CD14-positive monocyte (primary cell): ENCODE measurements at regions not wholly inside any gene's neighbourhood (a gene's known extent, or its start where the extent isn't known, plus 50 kb on each side); places are given as distances from the start of the nearest gene placed in this dataset.

Source experiments
- DNase-seq, 3 donors: peaks; one replicate each; pipeline ENCODE4 v3.0.0-alpha.2; 2011 to 2022
- H2AFZ ChIP-seq: 2 replicates; pipeline ENCODE4 v1.6.0; 2012; ENCODE audit warnings: mild to moderate bottlenecking, low read depth, low read length, inconsistent platforms; ENCODE audit not compliant: insufficient read depth, poor library complexity, severe bottlenecking
- H3K27ac ChIP-seq, 2 donors: 1 replicate in 1 of 2; 2 replicates in 1 of 2; pipeline ENCODE4 v1.5.1; 2012 to 2013; ENCODE audit warnings: low read length in 2 of 2, control low read depth in 1 of 2, inconsistent platforms in 1 of 2, low read depth in 1 of 2, mild to moderate bottlenecking in 1 of 2
- H3K27me3 ChIP-seq, 2 donors: one replicate each; pipeline versions ENCODE4 v1.6.0 to v1.6.1; 2011 to 2013; ENCODE audit warnings: low read length in 2 of 2; ENCODE audit not compliant: control insufficient read depth in 2 of 2, insufficient read depth in 2 of 2
- H3K36me3 ChIP-seq, 2 donors: replicated peaks in 1 of 2; 1 replicate in 1 of 2; 2 replicates in 1 of 2; pipeline versions ENCODE4 v1.5.1 to v1.6.1; 2012 to 2013; ENCODE audit warnings: low read length in 2 of 2, control low read depth in 1 of 2, inconsistent platforms in 1 of 2, mild to moderate bottlenecking in 1 of 2; ENCODE audit not compliant: insufficient read depth in 2 of 2, control insufficient read depth in 1 of 2
- H3K4me1 ChIP-seq, 2 donors: 1 replicate in 1 of 2; 2 replicates in 1 of 2; pipeline versions ENCODE4 v1.5.1 to v1.6.1; 2012 to 2013; ENCODE audit warnings: low read length in 2 of 2, control low read depth in 1 of 2, inconsistent platforms in 1 of 2, mild to moderate bottlenecking in 1 of 2, moderate library complexity in 1 of 2; ENCODE audit not compliant: insufficient read depth in 2 of 2, control insufficient read depth in 1 of 2
- H3K4me2 ChIP-seq: replicated peaks from 2 replicates; pipeline ENCODE3; 2012; ENCODE audit warnings: low read length, moderate library complexity, mild to moderate bottlenecking; ENCODE audit not compliant: poor library complexity, severe bottlenecking; ENCODE audit errors: extremely low read depth
- H3K4me3 ChIP-seq, 3 experiments: fragments of 200-600 bp in 1 of 3; sonication (generic) in 1 of 3; replicated peaks in 1 of 3; 1 replicate in 2 of 3; 2 replicates in 1 of 3; pipeline ENCODE4 v1.5.1; 2011 to 2013; ENCODE audit warnings: low read length in 3 of 3, mild to moderate bottlenecking in 3 of 3, control low read depth in 2 of 3, low read depth in 2 of 3, inconsistent platforms in 1 of 3, moderate library complexity in 1 of 3
- H3K79me2 ChIP-seq: 2 replicates; pipeline ENCODE4 v1.6.0; 2012; ENCODE audit warnings: mild to moderate bottlenecking, control low read depth, inconsistent platforms, low read length, moderate library complexity; ENCODE audit not compliant: insufficient read depth
- H3K9ac ChIP-seq: 2 replicates; pipeline ENCODE4 v1.6.0; 2017; ENCODE audit warnings: low read length, mild to moderate bottlenecking; ENCODE audit not compliant: insufficient read depth, poor library complexity, severe bottlenecking
- H3K9me3 ChIP-seq, 2 donors: replicated peaks in 1 of 2; 1 replicate in 1 of 2; 2 replicates in 1 of 2; pipeline versions ENCODE4 v1.5.1 to v1.6.1; 2012 to 2013; ENCODE audit warnings: low read length in 2 of 2, control low read depth in 1 of 2; ENCODE audit not compliant: control insufficient read depth in 1 of 2, insufficient read depth in 1 of 2
- H4K20me1 ChIP-seq: 2 replicates; pipeline ENCODE4 v1.6.0; 2012; ENCODE audit warnings: mild to moderate bottlenecking, low read length, control low read depth, moderate library complexity; ENCODE audit not compliant: insufficient read depth
- H3K27ac Mint-ChIP-seq, 7 donors: one replicate each; pipeline ENCODE4 v1.8.0; 2020; ENCODE audit warnings: mild to moderate bottlenecking in 7 of 7, mixed read lengths in 7 of 7, moderate library complexity in 6 of 7, inconsistent platforms in 2 of 7
- H3K27me3 Mint-ChIP-seq, 3 donors: one replicate each; pipeline ENCODE4 v1.8.0; 2021 to 2022; ENCODE audit warnings: low read depth in 3 of 3, mild to moderate bottlenecking in 3 of 3, mixed read lengths in 3 of 3, moderate library complexity in 3 of 3, inconsistent platforms in 1 of 3
- H3K36me3 Mint-ChIP-seq, 2 donors: one replicate each; pipeline ENCODE4 v1.8.0; 2020; ENCODE audit warnings: mixed read lengths in 2 of 2, inconsistent platforms in 1 of 2, mild to moderate bottlenecking in 1 of 2
- H3K4me1 Mint-ChIP-seq: one replicate; pipeline ENCODE4 v1.8.0; 2020; ENCODE audit warnings: mild to moderate bottlenecking, mixed read lengths
- H3K4me3 Mint-ChIP-seq, 2 donors: one replicate each; pipeline ENCODE4 v1.8.0; 2020; ENCODE audit warnings: mild to moderate bottlenecking in 2 of 2, mixed read lengths in 2 of 2, moderate library complexity in 1 of 2
- H3K9me3 Mint-ChIP-seq, 7 donors: one replicate each; pipeline ENCODE4 v1.8.0; 2020 to 2022; ENCODE audit warnings: mixed read lengths in 7 of 7, mild to moderate bottlenecking in 6 of 7, moderate library complexity in 6 of 7, inconsistent platforms in 2 of 7
- WGBS: methylation state at CpG from one replicate; pipeline ENCODE4 v1.1.5; 2013; ENCODE audit warnings: missing lambda C conversion rate; ENCODE audit not compliant: insufficient coverage; 5-methylcytosine and 5-hydroxymethylcytosine counted together
- intact Hi-C, 2 donors: fragments of 100-400 bp; cut with micrococcal nuclease; formaldehyde crosslinking; loops; one replicate each; pipeline versions ENCODE4 v1.15.0 to v1.15.1; 2023
- TF ChIP-seq, protein P1 (sequence below): fragments of 200-600 bp; IDR thresholded peaks from one replicate; pipeline ENCODE4 v1.8.0; 2022; ENCODE audit warnings: antibody characterized with exemption, mild to moderate bottlenecking

DNA sequence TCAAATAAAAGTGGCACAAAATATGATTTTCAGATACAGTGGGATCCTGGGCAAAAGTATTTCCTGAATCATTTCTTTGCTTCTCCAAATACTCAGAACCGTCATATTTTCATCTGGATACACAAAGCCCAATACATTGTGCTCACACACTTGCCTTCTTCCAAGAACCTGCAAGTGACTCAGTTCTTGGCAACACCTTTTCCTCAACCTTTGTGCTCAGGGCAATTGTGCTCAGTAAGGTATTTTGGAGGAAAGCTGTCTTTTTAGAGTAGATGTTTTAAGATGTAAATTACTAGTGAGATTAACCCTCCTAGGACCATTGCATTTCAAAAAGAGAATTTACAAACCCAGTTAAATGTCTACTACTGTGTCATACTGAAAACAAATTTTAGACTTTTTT, 233.5 kb downstream of the EFNB2 start:
- H3K27ac Mint-ChIP-seq: no peak overlapping the region
- H3K4me1 Mint-ChIP-seq: no peaks in the 10 kb centered on the region
- 100% methylated on average over 1 of the region's 1 CpG for WGBS
- Histone ChIP-seq H3K36me3 (no peaks in the 10 kb centered on the region), H3K79me2 (no peaks in the 10 kb centered on the region), H4K20me1 (no peaks in the 10 kb centered on the region), H3K9me3 (peaks cover 8% of the 10 kb centered on the region in 2 donors), H3K27me3 (no peaks in the 10 kb centered on the region), H3K9ac (no peak overlapping the region), H3K4me2 (no peak overlapping the region), H3K27ac (no peak overlapping the region), H3K4me3 (no peak overlapping the region), H2AFZ (no peak overlapping the region), H3K4me1 (no peaks in the 10 kb centered on the region)
- no peak overlapping the region for H3K4me3 Mint-ChIP-seq
- TF ChIP-seq, protein P1, sequence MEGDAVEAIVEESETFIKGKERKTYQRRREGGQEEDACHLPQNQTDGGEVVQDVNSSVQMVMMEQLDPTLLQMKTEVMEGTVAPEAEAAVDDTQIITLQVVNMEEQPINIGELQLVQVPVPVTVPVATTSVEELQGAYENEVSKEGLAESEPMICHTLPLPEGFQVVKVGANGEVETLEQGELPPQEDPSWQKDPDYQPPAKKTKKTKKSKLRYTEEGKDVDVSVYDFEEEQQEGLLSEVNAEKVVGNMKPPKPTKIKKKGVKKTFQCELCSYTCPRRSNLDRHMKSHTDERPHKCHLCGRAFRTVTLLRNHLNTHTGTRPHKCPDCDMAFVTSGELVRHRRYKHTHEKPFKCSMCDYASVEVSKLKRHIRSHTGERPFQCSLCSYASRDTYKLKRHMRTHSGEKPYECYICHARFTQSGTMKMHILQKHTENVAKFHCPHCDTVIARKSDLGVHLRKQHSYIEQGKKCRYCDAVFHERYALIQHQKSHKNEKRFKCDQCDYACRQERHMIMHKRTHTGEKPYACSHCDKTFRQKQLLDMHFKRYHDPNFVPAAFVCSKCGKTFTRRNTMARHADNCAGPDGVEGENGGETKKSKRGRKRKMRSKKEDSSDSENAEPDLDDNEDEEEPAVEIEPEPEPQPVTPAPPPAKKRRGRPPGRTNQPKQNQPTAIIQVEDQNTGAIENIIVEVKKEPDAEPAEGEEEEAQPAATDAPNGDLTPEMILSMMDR: no peak
- DNase-seq: no peak
- H3K9me3 Mint-ChIP-seq: peaks cover 2 to 8% (median 6%) of the 10 kb centered on the region in 7 donors
- no peaks in the 10 kb centered on the region for H3K36me3 Mint-ChIP-seq
- intact Hi-C loops: no loop called here
- H3K27me3 Mint-ChIP-seq: peaks cover 0 to 1% (median 0%) of the 10 kb centered on the region in 3 donors

DNA sequence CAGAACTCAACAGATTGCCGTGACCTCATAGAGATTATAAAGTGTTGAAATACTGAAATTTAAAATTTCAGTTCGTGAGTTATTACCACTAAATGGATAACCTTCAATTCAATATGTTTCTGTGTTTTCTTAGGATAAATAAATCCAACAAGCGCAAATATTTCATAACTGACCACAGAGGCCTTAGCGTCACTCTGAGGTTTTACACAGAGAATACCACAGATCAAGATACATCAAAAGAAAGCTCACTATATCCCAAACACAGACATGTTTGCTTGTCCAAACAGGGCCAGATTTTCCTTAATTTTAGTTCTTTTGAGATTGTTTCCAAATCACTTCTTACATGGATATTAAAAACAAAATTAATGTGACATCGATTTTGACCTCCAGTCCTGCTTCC, 235.8 kb downstream of the EFNB2 start:
- Histone ChIP-seq H3K4me1 (no peaks in the 10 kb centered on the region), H3K27me3 (no peaks in the 10 kb centered on the region), H3K9me3 (peaks cover 6 to 8% of the 10 kb centered on the region in 2 donors), H3K9ac (no peak overlapping the region), H3K4me3 (no peak overlapping the region), H3K4me2 (no peak overlapping the region), H3K27ac (no peak overlapping the region), H2AFZ (no peak overlapping the region), H3K36me3 (no peaks in the 10 kb centered on the region), H4K20me1 (no peaks in the 10 kb centered on the region), H3K79me2 (no peaks in the 10 kb centered on the region)
- intact Hi-C loops: no loop called here
- Mint-ChIP-seq H3K4me1 (no peaks in the 10 kb centered on the region), H3K36me3 (no peaks in the 10 kb centered on the region), H3K27me3 (peaks cover 0 to 1% (median 0%) of the 10 kb centered on the region in 3 donors), H3K4me3 (no peak overlapping the region), H3K9me3 (peaks cover 2 to 19% (median 6%) of the 10 kb centered on the region in 7 donors), H3K27ac (no peak overlapping the region)
- TF ChIP-seq, protein P1: no peak
- WGBS: 90% methylated on average over 2 of the region's 5 CpGs
- no peak for DNase-seq
